ENCODE measurements at regions not wholly inside any gene's neighbourhood (a gene's known extent, or its start where the extent isn't known, plus 50 kb on each side); places are given as distances from the start of the nearest gene placed in this dataset.

DNA sequence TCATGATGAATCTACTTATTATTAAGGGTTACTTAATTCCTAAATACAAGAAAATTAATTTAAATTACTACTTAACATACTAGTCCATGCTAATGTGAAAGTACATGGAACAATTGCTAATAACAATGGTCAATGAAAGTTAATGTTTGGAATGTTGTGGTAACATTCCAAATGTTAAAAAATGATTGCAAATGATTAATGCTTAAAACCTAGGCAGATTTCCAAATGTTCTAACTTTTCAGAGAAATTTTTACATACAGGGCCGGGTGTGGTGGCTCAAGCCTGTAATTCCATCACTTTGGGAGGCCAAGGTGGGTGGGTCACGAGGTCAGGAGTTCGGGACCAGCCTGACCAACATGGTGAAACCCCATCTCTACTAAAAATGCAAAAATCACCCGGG is 1851.3 kb upstream of the PCDH7 start:
- DNase-seq (no peak), ATAC-seq (no peak)
- Mint-ChIP-seq H3K36me3 (ENCODE audit: insufficient read depth) (no peaks in the 10 kb centered on the region), H3K27me3 (ENCODE audit: low read depth) (no peaks in the 10 kb centered on the region), H3K4me1 (ENCODE audit: low read depth) (no peaks in the 10 kb centered on the region), H3K9me3 (peaks cover 21% of the 10 kb centered on the region), H3K4me3 (no peak overlapping the region)

- Mint-ChIP-seq H3K4me1 (ENCODE audit: low read depth) (no peaks in the 10 kb centered on the region), H3K36me3 (ENCODE audit: insufficient read depth) (no peaks in the 10 kb centered on the region), H3K27me3 (ENCODE audit: low read depth) (no peaks in the 10 kb centered on the region), H3K9me3 (peaks cover 8% of the 10 kb centered on the region), H3K4me3 (no peak overlapping the region)
- no peak for ATAC-seq
- DNase-seq: no peak
Measured at GRCh38 chr4:28879178-28879577, 1841.0 kb upstream of the PCDH7 start.

GRCh38 chr4:28879900-28880299 is 1840.3 kb upstream of the PCDH7 start:
- DNase-seq (no peak), ATAC-seq (no peak)
- Mint-ChIP-seq H3K27me3 (ENCODE audit: low read depth) (no peaks in the 10 kb centered on the region), H3K4me3 (no peak overlapping the region), H3K36me3 (ENCODE audit: insufficient read depth) (no peaks in the 10 kb centered on the region), H3K9me3 (peaks cover 6% of the 10 kb centered on the region), H3K4me1 (ENCODE audit: low read depth) (no peaks in the 10 kb centered on the region)

GRCh38 chr4:28883211-28883610 is 1837.0 kb upstream of the PCDH7 start:
- no peaks in the 10 kb centered on the region for H3K4me1 Mint-ChIP-seq (ENCODE audit: low read depth)
- no peaks in the 10 kb centered on the region for H3K36me3 Mint-ChIP-seq (ENCODE audit: insufficient read depth)
- peaks cover 3% of the 10 kb centered on the region for H3K9me3 Mint-ChIP-seq
- DNase-seq (no peak), ATAC-seq (no peak)
- H3K27me3 Mint-ChIP-seq (ENCODE audit: low read depth): no peaks in the 10 kb centered on the region
- H3K4me3 Mint-ChIP-seq: no peak overlapping the region

- ATAC-seq (no peak), DNase-seq (no peak)
- H3K27me3 Mint-ChIP-seq (ENCODE audit: low read depth): no peaks in the 10 kb centered on the region
- H3K4me3 Mint-ChIP-seq: no peak overlapping the region
- H3K9me3 Mint-ChIP-seq: no peaks in the 10 kb centered on the region
- H3K4me1 Mint-ChIP-seq (ENCODE audit: low read depth): no peaks in the 10 kb centered on the region
- no peaks in the 10 kb centered on the region for H3K36me3 Mint-ChIP-seq (ENCODE audit: insufficient read depth)
Measured at GRCh38 chr4:28886934-28887333, 1833.2 kb upstream of the PCDH7 start.

DNA sequence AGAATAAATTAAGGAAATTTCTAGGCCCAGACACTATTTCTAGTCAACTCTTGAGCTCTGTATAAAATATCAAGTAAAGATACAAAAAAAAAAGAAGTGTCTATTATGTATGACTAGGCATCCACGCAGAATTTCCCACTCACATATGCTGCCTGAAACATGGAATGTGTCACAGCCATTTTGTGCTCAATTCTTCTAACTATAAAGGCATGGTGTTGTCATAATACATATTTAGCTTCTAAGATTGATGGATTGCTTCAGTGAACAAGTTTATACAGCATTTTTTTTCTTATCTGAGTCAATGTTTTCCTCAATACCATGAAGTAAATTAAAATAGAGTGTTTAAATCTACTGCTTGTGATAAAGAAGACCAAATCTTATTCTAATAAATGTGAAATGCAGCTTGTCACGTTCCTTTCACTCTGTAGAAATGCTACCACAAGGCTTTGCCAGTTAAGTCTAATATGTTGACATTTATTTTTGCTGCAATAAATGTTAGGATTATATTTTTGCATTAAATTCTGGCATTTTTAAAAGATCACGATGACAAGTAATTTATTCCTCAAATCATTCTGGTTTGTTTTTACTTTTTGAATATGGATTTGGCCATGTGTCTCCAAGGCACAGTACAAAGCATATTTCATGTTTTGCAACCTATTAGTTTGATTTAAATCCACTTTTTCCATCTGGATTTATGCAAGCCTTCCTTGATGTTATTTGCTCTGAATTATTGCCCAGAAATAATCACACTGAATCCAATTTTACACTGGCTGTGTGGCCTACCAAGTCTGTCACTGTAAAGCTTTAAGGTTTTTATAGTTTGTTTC is 1829.0 kb upstream of the PCDH7 start:
- Mint-ChIP-seq H3K4me1 (ENCODE audit: low read depth) (no peaks in the 10 kb centered on the region), H3K4me3 (no peak overlapping the region), H3K9me3 (peaks cover 9% of the 10 kb centered on the region), H3K36me3 (ENCODE audit: insufficient read depth) (no peaks in the 10 kb centered on the region), H3K27me3 (ENCODE audit: low read depth) (no peaks in the 10 kb centered on the region)
- DNase-seq: no peak
- no peak for ATAC-seq

DNA sequence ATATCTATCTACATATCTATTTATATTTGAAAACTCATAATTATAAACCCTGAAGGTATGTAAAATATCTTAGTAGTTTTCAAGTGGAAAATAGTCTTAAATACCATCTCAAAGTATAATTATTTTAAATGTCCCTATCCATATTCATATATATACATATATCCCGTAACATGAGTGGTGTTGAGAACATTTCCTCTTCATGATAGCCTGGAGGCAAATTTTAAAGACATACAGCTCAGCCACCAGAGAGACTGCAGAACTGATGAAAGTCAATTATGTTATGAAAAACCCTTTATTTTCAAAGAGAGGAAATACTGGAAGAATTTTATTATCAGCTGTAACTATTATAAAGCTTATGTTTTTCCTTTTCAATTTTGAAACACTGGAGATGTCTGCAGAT is 1806.7 kb upstream of the PCDH7 start:
- no peaks in the 10 kb centered on the region for H3K27me3 Mint-ChIP-seq (ENCODE audit: low read depth)
- ATAC-seq (no peak), DNase-seq (no peak)
- peaks cover 10% of the 10 kb centered on the region for H3K9me3 Mint-ChIP-seq
- H3K36me3 Mint-ChIP-seq (ENCODE audit: insufficient read depth): no peaks in the 10 kb centered on the region
- H3K4me1 Mint-ChIP-seq (ENCODE audit: low read depth): no peaks in the 10 kb centered on the region
- H3K4me3 Mint-ChIP-seq: no peak overlapping the region

GRCh38 chr4:28916585-28916984 is 1803.6 kb upstream of the PCDH7 start:
- ATAC-seq (no peak), DNase-seq (no peak)
- Mint-ChIP-seq H3K4me3 (no peak overlapping the region), H3K4me1 (ENCODE audit: low read depth) (no peaks in the 10 kb centered on the region), H3K9me3 (peaks cover 20% of the 10 kb centered on the region), H3K27me3 (ENCODE audit: low read depth) (no peaks in the 10 kb centered on the region), H3K36me3 (ENCODE audit: insufficient read depth) (no peaks in the 10 kb centered on the region)

DNA sequence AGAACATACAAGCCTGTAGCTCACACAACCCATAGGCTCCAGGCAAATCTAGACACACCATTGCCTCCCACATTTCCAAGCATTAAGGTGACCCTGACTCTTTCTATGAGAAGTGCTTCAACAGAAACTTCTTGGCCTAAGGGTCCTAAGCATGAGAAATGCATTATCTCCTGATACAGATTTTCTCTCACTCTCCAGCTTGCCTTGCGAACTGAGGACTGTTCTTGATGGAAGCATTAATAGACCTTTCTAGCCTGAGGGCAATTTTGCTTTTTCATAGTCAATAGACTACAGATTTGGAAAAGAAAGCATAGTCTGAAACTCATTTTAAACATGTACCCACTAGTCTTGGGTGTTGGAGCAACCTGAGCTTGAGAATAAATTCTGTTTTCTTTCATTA is 1801.3 kb upstream of the PCDH7 start:
- Mint-ChIP-seq H3K4me3 (no peak overlapping the region), H3K4me1 (ENCODE audit: low read depth) (no peaks in the 10 kb centered on the region), H3K36me3 (ENCODE audit: insufficient read depth) (no peaks in the 10 kb centered on the region), H3K27me3 (ENCODE audit: low read depth) (no peaks in the 10 kb centered on the region), H3K9me3 (peaks cover 20% of the 10 kb centered on the region)
- ATAC-seq: no peak
- DNase-seq: no peak

- no peak for DNase-seq
- Mint-ChIP-seq H3K36me3 (ENCODE audit: insufficient read depth) (no peaks in the 10 kb centered on the region), H3K4me3 (no peak overlapping the region), H3K27me3 (ENCODE audit: low read depth) (no peaks in the 10 kb centered on the region), H3K9me3 (peaks cover 16% of the 10 kb centered on the region), H3K4me1 (ENCODE audit: low read depth) (no peaks in the 10 kb centered on the region)
- no peak for ATAC-seq
Measured at GRCh38 chr4:28921886-28922285, 1798.3 kb upstream of the PCDH7 start.

DNA sequence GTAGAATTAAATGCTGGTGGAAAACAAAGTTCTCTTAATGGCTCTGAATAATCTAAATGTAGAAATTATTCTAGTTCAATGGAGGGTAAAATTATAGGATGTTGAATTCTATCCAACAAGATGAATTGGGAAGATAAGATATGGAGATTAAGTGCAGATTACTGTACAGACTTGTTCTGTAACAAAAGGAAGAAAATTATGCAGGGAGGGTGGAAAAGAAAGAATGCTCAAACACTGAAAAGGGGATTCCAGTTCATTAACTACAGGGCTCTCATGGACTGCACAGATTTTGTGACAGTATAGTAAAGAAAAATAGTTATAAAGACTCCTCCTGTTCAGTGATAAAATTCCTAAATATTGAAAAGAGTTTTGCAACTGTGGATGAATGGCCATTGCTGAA is 1794.0 kb upstream of the PCDH7 start:
- no peak for ATAC-seq
- no peak for DNase-seq
- Mint-ChIP-seq H3K4me1 (ENCODE audit: low read depth) (no peaks in the 10 kb centered on the region), H3K36me3 (ENCODE audit: insufficient read depth) (no peaks in the 10 kb centered on the region), H3K27me3 (ENCODE audit: low read depth) (no peaks in the 10 kb centered on the region), H3K4me3 (no peak overlapping the region), H3K9me3 (no peaks in the 10 kb centered on the region)

DNA sequence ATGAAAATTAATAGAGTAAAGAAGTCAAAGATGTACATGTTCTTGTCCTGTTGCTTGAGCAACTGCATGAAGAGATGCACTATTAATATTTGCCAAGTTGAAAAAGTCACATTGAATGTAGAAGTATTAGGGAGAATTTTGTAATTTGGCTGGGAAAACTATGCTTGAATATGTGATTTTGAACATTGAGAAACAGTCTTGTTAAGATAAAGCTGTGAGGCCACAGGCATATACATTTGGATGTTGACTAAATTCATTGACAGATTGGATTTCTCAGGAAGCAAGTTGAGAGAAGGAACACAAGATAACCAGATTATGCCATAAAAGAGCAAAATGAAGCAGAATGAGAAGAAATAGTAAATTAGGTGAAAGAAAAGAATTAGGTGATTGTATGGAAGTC is 1777.5 kb upstream of the PCDH7 start:
- H3K36me3 Mint-ChIP-seq (ENCODE audit: insufficient read depth): no peaks in the 10 kb centered on the region
- ATAC-seq (no peak), DNase-seq (no peak)
- H3K27me3 Mint-ChIP-seq (ENCODE audit: low read depth): no peaks in the 10 kb centered on the region
- H3K4me1 Mint-ChIP-seq (ENCODE audit: low read depth): no peaks in the 10 kb centered on the region
- no peak overlapping the region for H3K4me3 Mint-ChIP-seq
- H3K9me3 Mint-ChIP-seq: peaks cover 19% of the 10 kb centered on the region

DNA sequence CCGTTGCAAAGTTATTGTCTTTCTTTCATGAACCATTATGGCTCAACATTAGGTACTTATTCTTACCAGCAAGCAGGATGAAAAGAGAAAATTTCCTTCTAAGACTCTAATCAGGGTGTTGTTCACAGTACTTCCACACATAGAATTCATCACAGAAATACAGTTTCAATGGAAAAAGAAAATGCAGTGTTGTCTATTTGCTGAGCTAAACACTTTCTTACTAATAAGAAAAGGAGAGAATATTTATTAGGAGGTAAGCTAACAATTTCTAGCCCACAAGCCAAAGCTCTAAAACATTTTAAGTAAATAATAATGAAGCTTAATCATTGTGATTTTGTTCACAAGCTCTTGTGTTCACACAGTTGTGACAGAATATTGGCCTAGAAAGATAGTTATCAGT is 1772.8 kb upstream of the PCDH7 start:
- DNase-seq (no peak), ATAC-seq (no peak)
- H3K36me3 Mint-ChIP-seq (ENCODE audit: insufficient read depth): no peaks in the 10 kb centered on the region
- H3K4me3 Mint-ChIP-seq: no peak overlapping the region
- H3K9me3 Mint-ChIP-seq: peaks cover 5% of the 10 kb centered on the region
- H3K27me3 Mint-ChIP-seq (ENCODE audit: low read depth): no peaks in the 10 kb centered on the region
- H3K4me1 Mint-ChIP-seq (ENCODE audit: low read depth): no peaks in the 10 kb centered on the region

DNA sequence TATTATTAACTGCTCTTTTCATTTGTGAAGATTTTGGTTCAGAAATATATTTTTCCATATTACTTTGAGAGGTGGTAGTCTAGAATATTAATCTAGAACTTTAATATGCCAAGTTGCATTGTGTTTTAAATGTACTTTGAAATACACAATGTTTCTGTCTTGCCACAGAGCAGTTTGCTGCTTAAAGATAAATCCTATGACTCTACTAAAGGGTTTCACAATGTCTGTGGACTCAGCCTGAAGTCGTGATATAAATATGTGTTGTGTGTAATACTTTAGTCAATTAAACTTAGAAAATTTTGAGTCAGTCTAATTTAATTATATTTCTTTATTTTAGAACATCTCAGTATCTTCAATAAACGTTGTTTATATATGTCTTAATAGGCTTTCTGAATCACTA is 1771.7 kb upstream of the PCDH7 start:
- no peaks in the 10 kb centered on the region for H3K36me3 Mint-ChIP-seq (ENCODE audit: insufficient read depth)
- ATAC-seq (no peak), DNase-seq (no peak)
- no peaks in the 10 kb centered on the region for H3K27me3 Mint-ChIP-seq (ENCODE audit: low read depth)
- H3K9me3 Mint-ChIP-seq: no peaks in the 10 kb centered on the region
- no peak overlapping the region for H3K4me3 Mint-ChIP-seq
- H3K4me1 Mint-ChIP-seq (ENCODE audit: low read depth): no peaks in the 10 kb centered on the region

- Mint-ChIP-seq H3K27me3 (ENCODE audit: low read depth) (no peaks in the 10 kb centered on the region), H3K36me3 (ENCODE audit: insufficient read depth) (no peaks in the 10 kb centered on the region), H3K4me3 (no peak overlapping the region), H3K9me3 (peaks cover 13% of the 10 kb centered on the region), H3K4me1 (ENCODE audit: low read depth) (no peaks in the 10 kb centered on the region)
- DNase-seq: no peak
- ATAC-seq: no peak
Measured at GRCh38 chr4:28966982-28967381, 1753.2 kb upstream of the PCDH7 start.

All from activated T-cell treated with anti-CD3 and anti-CD28 coated beads, Interleukin-2, amount 50 U/mL, for 4 hours (primary cell).